SK-N-SH treated with all-trans-retinoic acid at 6 μM for 48 hours (cell line): ENCODE measurements at regions not wholly inside any gene's neighbourhood (a gene's known extent, or its start where the extent isn't known, plus 50 kb on each side); places are given as distances from the start of the nearest gene placed in this dataset.

ENCODE experiments used
- ATAC-seq: fragments of 200-7000 bp; cut with Tn5 transposase; 3 replicates; pipeline ENCODE4 v1.9.1; 2020; ENCODE audit warnings: mild to moderate bottlenecking, moderate library complexity
- ARNTL ChIP-seq: fragments of 450-650 bp; formaldehyde crosslinking; IDR thresholded peaks from 2 replicates; pipeline ENCODE4 v1.5.0; 2020; ENCODE audit warnings: low read depth, mild to moderate bottlenecking, moderate library complexity, borderline replicate concordance
- BACH2 ChIP-seq: fragments of 250-450 bp; sonication (Bioruptor Pico); IDR thresholded peaks from 2 replicates; pipeline ENCODE4 v1.9.0; 2021; ENCODE audit warnings: mild to moderate bottlenecking, borderline replicate concordance
- CREB5 ChIP-seq: fragments of 250-450 bp; sonication (Bioruptor Pico); IDR thresholded peaks from 2 replicates; pipeline ENCODE4 v1.5.1; 2020; ENCODE audit warnings: low read depth, mild to moderate bottlenecking, moderate library complexity
- CSDC2 ChIP-seq: fragments of 250-450 bp; sonication (Bioruptor Pico); IDR thresholded peaks from 2 replicates; pipeline ENCODE4 v1.5.0; 2020; ENCODE audit warnings: mild to moderate bottlenecking, moderate library complexity
- CSRNP3 ChIP-seq: fragments of 250-450 bp; sonication (Bioruptor Pico); IDR thresholded peaks from 2 replicates; pipeline ENCODE4 v1.5.1; 2021; ENCODE audit warnings: mild to moderate bottlenecking, moderate library complexity
- ESRRG ChIP-seq: fragments of 250-450 bp; sonication (Bioruptor Pico); IDR thresholded peaks from 2 replicates; pipeline ENCODE4 v1.6.1; 2021; ENCODE audit warnings: mild to moderate bottlenecking
- GLIS3 ChIP-seq: fragments of 250-450 bp; sonication (Bioruptor Pico); IDR thresholded peaks from 2 replicates; pipeline ENCODE4 v1.5.0; 2020; ENCODE audit warnings: mild to moderate bottlenecking, moderate library complexity
- ISL1 ChIP-seq: fragments of 250-450 bp; sonication (Bioruptor Pico); IDR thresholded peaks from 2 replicates; pipeline ENCODE4 v2.1.2; 2022; ENCODE audit warnings: mild to moderate bottlenecking, moderate library complexity
- OSR1 ChIP-seq: fragments of 250-450 bp; sonication (Bioruptor Pico); IDR thresholded peaks from 2 replicates; pipeline ENCODE4 v1.8.0; 2022; ENCODE audit warnings: moderate library complexity, mild to moderate bottlenecking, inconsistent platforms
- PATZ1 ChIP-seq: fragments of 250-450 bp; sonication (Bioruptor Pico); IDR thresholded peaks from 2 replicates; pipeline ENCODE4 v1.8.0; 2020; ENCODE audit warnings: mild to moderate bottlenecking, moderate library complexity, borderline replicate concordance
- POU6F1 ChIP-seq: fragments of 250-450 bp; sonication (Bioruptor Pico); IDR thresholded peaks from 2 replicates; pipeline ENCODE4 v1.8.0; 2021; ENCODE audit warnings: low read depth, mild to moderate bottlenecking, moderate library complexity, borderline replicate concordance
- PPARA ChIP-seq: fragments of 250-450 bp; sonication (Bioruptor Pico); IDR thresholded peaks from 2 replicates; pipeline ENCODE4 v1.5.0; 2020; ENCODE audit warnings: mild to moderate bottlenecking, borderline replicate concordance
- RARB ChIP-seq: fragments of 250-450 bp; sonication (Bioruptor Pico); IDR thresholded peaks from 2 replicates; pipeline ENCODE4 v1.8.0; 2021; ENCODE audit warnings: mild to moderate bottlenecking, moderate library complexity
- SNAI2 ChIP-seq: fragments of 250-450 bp; sonication (Bioruptor Pico); IDR thresholded peaks from 2 replicates; pipeline ENCODE4 v1.5.0; 2020; ENCODE audit warnings: mild to moderate bottlenecking, moderate library complexity
- TCF4 ChIP-seq: fragments of 250-450 bp; sonication (Bioruptor Pico); IDR thresholded peaks from 2 replicates; pipeline ENCODE4 v1.8.0; 2021; ENCODE audit warnings: mild to moderate bottlenecking, moderate library complexity, borderline replicate concordance
- TOX ChIP-seq: fragments of 250-450 bp; sonication (Bioruptor Pico); IDR thresholded peaks from 2 replicates; pipeline ENCODE4 v1.8.0; 2021; ENCODE audit warnings: mild to moderate bottlenecking, moderate library complexity, borderline replicate concordance
- ZC3H10 ChIP-seq: fragments of 250-450 bp; sonication (Bioruptor Pico); IDR thresholded peaks from 2 replicates; pipeline ENCODE4 v1.5.1; 2021; ENCODE audit warnings: mild to moderate bottlenecking, moderate library complexity
- ZFP3 ChIP-seq: fragments of 250-450 bp; sonication (Bioruptor Pico); IDR thresholded peaks from 2 replicates; pipeline ENCODE4 v1.5.0; 2020; ENCODE audit warnings: mild to moderate bottlenecking, moderate library complexity
- ZNF565 ChIP-seq: fragments of 450-650 bp; formaldehyde crosslinking; conservative IDR thresholded peaks from 2 replicates; pipeline ENCODE4 v1.5.0; 2020; ENCODE audit warnings: low read depth, mild to moderate bottlenecking, moderate library complexity
- ZNF70 ChIP-seq: fragments of 450-650 bp; formaldehyde crosslinking; IDR thresholded peaks from 2 replicates; pipeline ENCODE4 v1.5.0; 2020; ENCODE audit warnings: mild to moderate bottlenecking, moderate library complexity
- ZNF8 ChIP-seq: fragments of 450-650 bp; formaldehyde crosslinking; IDR thresholded peaks from 2 replicates; pipeline ENCODE4 v1.5.0; 2020; ENCODE audit warnings: mild to moderate bottlenecking, moderate library complexity

GRCh38 chr1:11596295-11596694 is 57.9 kb downstream of the FBXO2 start:
- no peak for ATAC-seq
- TF ChIP-seq ZNF565 (CRISPR knock-in tag) (no peak), ARNTL (CRISPR knock-in tag) (no peak), PATZ1 (CRISPR knock-in tag) (no peak), RARB (CRISPR knock-in tag) (no peak), ISL1 (no peak)
- TF ChIP-seq, all 23 proteins: peak for 0

GRCh38 chr1:11595285-11595684 is 58.9 kb downstream of the FBXO2 start:
- no peak for ATAC-seq
- no peak for TF ChIP-seq GLIS3 (CRISPR knock-in tag)
- TF ChIP-seq ZNF8 (CRISPR knock-in tag) = no peak
- TF ChIP-seq ZC3H10 (CRISPR knock-in tag) = no peak
- no peak for TF ChIP-seq PPARA (CRISPR knock-in tag)
- no peak for TF ChIP-seq ZNF70 (CRISPR knock-in tag)
- TF ChIP-seq, all 23 proteins: peak for 0

GRCh38 chr1:11594625-11595024 is 59.6 kb downstream of the FBXO2 start:
- TF ChIP-seq POU6F1 (no peak), ISL1 (no peak), TOX (CRISPR knock-in tag) (no peak), ESRRG (no peak), BACH2 (CRISPR knock-in tag) (no peak), ZC3H10 (CRISPR knock-in tag) (no peak), CSDC2 (CRISPR knock-in tag) (no peak), OSR1 (no peak), CREB5 (no peak), CSRNP3 (no peak), ZNF8 (CRISPR knock-in tag) (no peak), TCF4 (no peak), ARNTL (CRISPR knock-in tag) (no peak), ZNF565 (CRISPR knock-in tag) (no peak), GLIS3 (CRISPR knock-in tag) (no peak)
- ATAC-seq = no peak

GRCh38 chr1:11594222-11594621 is 60.0 kb downstream of the FBXO2 start:
- ATAC-seq = peak; percentile 40; the same call in 2 of the 3 replicates
- TF ChIP-seq PPARA (CRISPR knock-in tag) = no peak
- TF ChIP-seq POU6F1 = no peak
- TF ChIP-seq PATZ1 (CRISPR knock-in tag) = no peak
- TF ChIP-seq ZNF565 (CRISPR knock-in tag) = no peak
- no peak for TF ChIP-seq BACH2 (CRISPR knock-in tag)
- no peak for TF ChIP-seq ZFP3 (CRISPR knock-in tag)
- TF ChIP-seq CREB5 = no peak
- no peak for TF ChIP-seq OSR1
- TF ChIP-seq SNAI2 (CRISPR knock-in tag) = no peak
